HepG2 (cell line): ENCODE measurements at regions not wholly inside any gene's neighbourhood (a gene's known extent, or its start where the extent isn't known, plus 50 kb on each side); places are given as distances from the start of the nearest gene placed in this dataset.

ENCODE experiments used
- CTCF ChIP-seq: sonication (generic); formaldehyde crosslinking; IDR thresholded peaks from 2 replicates; pipeline ENCODE4 v1.5.0; 2020; ENCODE audit warnings: mild to moderate bottlenecking, missing genetic modification reagents, moderate library complexity
- FOXA1 ChIP-seq, 2 experiments: fragments of 450-650 bp in 1 of 2; sonication (generic) in 1 of 2; formaldehyde crosslinking in 1 of 2; IDR thresholded peaks; 2 replicates each; pipeline versions ENCODE4 v1.4.0 to v1.6.1; 2016 to 2020; ENCODE audit warnings: missing genetic modification reagents in 1 of 2
- JARID2 ChIP-seq: sonication (generic); formaldehyde crosslinking; IDR thresholded peaks from 2 replicates; pipeline ENCODE4 v1.8.1; 2023; ENCODE audit warnings: missing genetic modification reagents, inconsistent platforms; ENCODE audit not compliant: insufficient replicate concordance
- MAFF ChIP-seq: IDR thresholded peaks from 2 replicates; pipeline ENCODE4 v1.6.1; 2011; ENCODE audit warnings: low read depth, low read length, improper control_type of control experiment
- POLR2AphosphoS5 ChIP-seq: IDR thresholded peaks from 2 replicates; pipeline ENCODE4 v1.6.1; 2012; ENCODE audit warnings: low read depth, low read length
- RERE ChIP-seq: IDR thresholded peaks from 2 replicates; pipeline ENCODE4 v1.6.1; 2016; ENCODE audit warnings: low read depth, missing genetic modification reagents, missing compliant biosample characterization
- TCF7 ChIP-seq: sonication (generic); IDR thresholded peaks from 2 replicates; pipeline ENCODE4 v1.6.1; 2016; ENCODE audit warnings: antibody characterized with exemption, low read depth
- U2AF1 ChIP-seq: fragments of 200-400 bp; formaldehyde crosslinking; optimal IDR thresholded peaks from 2 replicates; pipeline ENCODE3; 2017; ENCODE audit warnings: mild to moderate bottlenecking, low read depth, low read length
- ZNF710 ChIP-seq: sonication (generic); formaldehyde crosslinking; IDR thresholded peaks from 2 replicates; pipeline ENCODE4 v1.5.0; 2020; ENCODE audit warnings: mild to moderate bottlenecking, missing genetic modification reagents, borderline replicate concordance

- TF ChIP-seq POLR2AphosphoS5, result no peak
- TF ChIP-seq RERE (CRISPR knock-in tag), result no peak
- TF ChIP-seq CTCF (CRISPR knock-in tag), result no peak
- TF ChIP-seq TCF7, result no peak
- TF ChIP-seq ZNF710 (CRISPR knock-in tag), result no peak
- TF ChIP-seq FOXA1 (IDR thresholded peaks at IDR 0.05), result no peak
- TF ChIP-seq FOXA1 (CRISPR knock-in tag; IDR thresholded peaks at IDR 0.05), result no peak
- no peak for TF ChIP-seq JARID2 (CRISPR knock-in tag)
- TF ChIP-seq U2AF1, result no peak
- no peak for TF ChIP-seq MAFF
Measured at GRCh38 chr2:180722551-180723239, 257.7 kb upstream of the UBE2E3 start.
